GM20000 (cell line): ENCODE measurements at regions not wholly inside any gene's neighbourhood (a gene's known extent, or its start where the extent isn't known, plus 50 kb on each side); places are given as distances from the start of the nearest gene placed in this dataset.
"Not testable (repeated sequence)": the region's sequence is repeated elsewhere in the genome, so short reads cannot be mapped to it uniquely, and the experiment has no call there.

ENCODE experiments used
- DNase-seq: peaks from one replicate; pipeline ENCODE4 v3.0.0; 2012; ENCODE audit warnings: low spot score
- CTCF ChIP-seq: IDR thresholded peaks from 2 replicates; pipeline ENCODE4 v1.5.1; 2012; ENCODE audit warnings: mild to moderate bottlenecking, control low read depth; ENCODE audit errors: extremely low read depth, missing control alignments

GRCh38 chr4:100907465-100908454, 389.9 kb upstream of the EMCN start:
- DNase-seq = no peak
- TF ChIP-seq CTCF = no peak

- TF ChIP-seq CTCF = no peak
- no peak for DNase-seq
Measured at GRCh38 chr4:100906973-100907372, 389.2 kb upstream of the EMCN start.

GRCh38 chr4:100900945-100901344, 383.1 kb upstream of the EMCN start:
- not testable (repeated sequence) for DNase-seq

GRCh38 chr4:100900134-100900533, 382.3 kb upstream of the EMCN start:
- TF ChIP-seq CTCF = no peak
- no peak for DNase-seq

GRCh38 chr4:100898844-100899243, 381.0 kb upstream of the EMCN start:
- DNase-seq = no peak
- no peak for TF ChIP-seq CTCF

GRCh38 chr4:100895556-100896197, 377.9 kb upstream of the EMCN start:
- no peak for TF ChIP-seq CTCF
- DNase-seq = peak; percentile 28

- no peak for DNase-seq
- TF ChIP-seq CTCF = no peak
Measured at GRCh38 chr4:100894339-100894870, 376.6 kb upstream of the EMCN start.

- TF ChIP-seq CTCF = no peak
- no peak for DNase-seq
Measured at GRCh38 chr4:100891808-100892207, 374.0 kb upstream of the EMCN start.
